WERI-Rb-1 (cell line): ENCODE measurements at regions not wholly inside any gene's neighbourhood (a gene's known extent, or its start where the extent isn't known, plus 50 kb on each side); places are given as distances from the start of the nearest gene placed in this dataset.
A peak's percentile ranks its signal among the peaks of the same experiment; 100 is the strongest.

ENCODE experiments used
- DNase-seq: peaks from one replicate; pipeline ENCODE4 v3.0.0-alpha.2; 2020
- H3K27ac ChIP-seq: fragments of 250-450 bp; sonication (Bioruptor Pico); 2 replicates; pipeline ENCODE4 v1.5.1; 2020; ENCODE audit warnings: mild to moderate bottlenecking, moderate library complexity
- H3K27me3 ChIP-seq: fragments of 250-450 bp; sonication (Bioruptor Pico); 2 replicates; pipeline ENCODE4 v1.5.1; 2021; ENCODE audit warnings: mild to moderate bottlenecking, low read depth, moderate library complexity; ENCODE audit not compliant: insufficient read depth, severe bottlenecking
- H3K36me3 ChIP-seq: fragments of 250-450 bp; sonication (Bioruptor Pico); 2 replicates; pipeline ENCODE4 v1.5.1; 2020; ENCODE audit warnings: mild to moderate bottlenecking, moderate library complexity
- H3K4me3 ChIP-seq: 2 replicates; pipeline ENCODE4 v1.5.1; 2011; ENCODE audit warnings: low read depth, mild to moderate bottlenecking, control low read depth, low read length
- H3K9me3 ChIP-seq: fragments of 250-450 bp; sonication (Bioruptor Pico); 2 replicates; pipeline ENCODE4 v1.5.1; 2021; ENCODE audit warnings: mild to moderate bottlenecking, moderate library complexity; ENCODE audit not compliant: severe bottlenecking
- TF ChIP-seq, protein P1 (sequence below): IDR thresholded peaks from 2 replicates; pipeline ENCODE4 v1.5.1; 2011; ENCODE audit warnings: low read depth, mild to moderate bottlenecking, control low read depth, inconsistent platforms, low read length

DNA sequence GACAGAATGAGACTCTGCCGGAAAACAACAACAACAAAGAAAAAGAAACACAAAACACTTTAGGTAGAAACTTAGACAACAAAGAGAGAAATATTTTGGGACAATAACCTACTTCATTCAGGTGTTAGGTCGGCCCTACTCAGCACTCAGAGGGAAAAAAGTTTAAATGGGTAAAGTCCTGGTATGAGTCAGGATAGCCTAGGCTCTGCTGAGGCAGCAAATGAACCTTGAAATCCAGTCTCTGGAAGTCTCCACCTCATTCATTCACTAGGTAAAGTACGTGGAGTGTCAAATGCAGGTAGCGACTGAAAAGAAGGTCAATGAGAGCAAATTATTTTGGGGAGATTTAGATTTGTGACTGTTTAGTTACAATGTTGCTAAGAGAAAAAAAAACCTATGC, 127.4 kb downstream of the FHDC1 start:
- H3K27ac ChIP-seq: no peak overlapping the region
- H3K9me3 ChIP-seq: no peaks in the 10 kb centered on the region
- H3K36me3 ChIP-seq: no peaks in the 10 kb centered on the region
- no peak overlapping the region for H3K4me3 ChIP-seq
- no peaks in the 10 kb centered on the region for H3K27me3 ChIP-seq
- TF ChIP-seq, protein P1, sequence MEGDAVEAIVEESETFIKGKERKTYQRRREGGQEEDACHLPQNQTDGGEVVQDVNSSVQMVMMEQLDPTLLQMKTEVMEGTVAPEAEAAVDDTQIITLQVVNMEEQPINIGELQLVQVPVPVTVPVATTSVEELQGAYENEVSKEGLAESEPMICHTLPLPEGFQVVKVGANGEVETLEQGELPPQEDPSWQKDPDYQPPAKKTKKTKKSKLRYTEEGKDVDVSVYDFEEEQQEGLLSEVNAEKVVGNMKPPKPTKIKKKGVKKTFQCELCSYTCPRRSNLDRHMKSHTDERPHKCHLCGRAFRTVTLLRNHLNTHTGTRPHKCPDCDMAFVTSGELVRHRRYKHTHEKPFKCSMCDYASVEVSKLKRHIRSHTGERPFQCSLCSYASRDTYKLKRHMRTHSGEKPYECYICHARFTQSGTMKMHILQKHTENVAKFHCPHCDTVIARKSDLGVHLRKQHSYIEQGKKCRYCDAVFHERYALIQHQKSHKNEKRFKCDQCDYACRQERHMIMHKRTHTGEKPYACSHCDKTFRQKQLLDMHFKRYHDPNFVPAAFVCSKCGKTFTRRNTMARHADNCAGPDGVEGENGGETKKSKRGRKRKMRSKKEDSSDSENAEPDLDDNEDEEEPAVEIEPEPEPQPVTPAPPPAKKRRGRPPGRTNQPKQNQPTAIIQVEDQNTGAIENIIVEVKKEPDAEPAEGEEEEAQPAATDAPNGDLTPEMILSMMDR: no peak
- no peak for DNase-seq

DNA sequence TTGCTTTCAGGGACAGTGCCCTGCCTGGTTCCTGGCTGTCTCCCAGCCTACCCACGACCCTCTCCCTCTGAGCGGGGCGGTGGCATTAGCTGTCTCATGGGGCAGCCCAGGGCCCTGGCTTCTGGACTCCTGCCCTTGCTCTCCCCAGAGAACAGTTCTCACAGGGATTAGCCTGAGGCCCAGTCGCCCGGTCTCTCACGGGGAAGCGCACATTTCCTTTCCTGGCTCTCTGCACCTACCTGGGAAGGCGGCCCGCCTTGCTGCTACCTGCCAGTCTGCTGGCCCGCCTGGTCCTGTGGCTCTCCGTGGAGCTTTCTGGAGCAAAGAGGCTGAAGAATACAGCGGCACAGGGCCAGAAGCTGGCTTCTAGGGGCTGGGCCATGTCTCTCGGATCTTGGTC, 128.4 kb downstream of the FHDC1 start:
- peak; percentile 77 for DNase-seq
- TF ChIP-seq, protein P1: no peak
- Histone ChIP-seq H3K36me3 (no peaks in the 10 kb centered on the region), H3K4me3 (peak overlapping the region; percentile 23), H3K9me3 (no peaks in the 10 kb centered on the region), H3K27ac (peak overlapping the region; percentile 60), H3K27me3 (no peaks in the 10 kb centered on the region)

DNA sequence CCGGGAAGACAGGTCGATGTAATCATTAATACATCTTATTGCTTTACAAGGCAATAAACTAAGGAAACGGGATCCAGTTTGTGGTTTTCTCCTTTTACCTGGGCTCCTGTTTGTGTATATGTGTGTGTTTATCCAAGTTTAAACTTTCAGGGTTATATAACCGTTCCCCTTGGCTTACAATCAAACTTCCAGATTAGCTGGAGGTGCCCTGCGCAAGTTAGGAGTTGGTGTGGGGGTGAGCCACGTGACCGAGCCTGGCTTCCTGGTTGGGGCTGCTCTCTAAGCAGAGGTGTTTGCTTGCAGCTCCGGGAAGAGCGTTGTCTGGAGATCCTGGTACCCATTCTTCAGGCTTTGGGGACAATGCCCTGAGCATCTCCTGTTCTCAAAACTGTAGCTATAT, 129.2 kb downstream of the FHDC1 start:
- no peak for DNase-seq
- H3K27me3 ChIP-seq: no peaks in the 10 kb centered on the region

DNA sequence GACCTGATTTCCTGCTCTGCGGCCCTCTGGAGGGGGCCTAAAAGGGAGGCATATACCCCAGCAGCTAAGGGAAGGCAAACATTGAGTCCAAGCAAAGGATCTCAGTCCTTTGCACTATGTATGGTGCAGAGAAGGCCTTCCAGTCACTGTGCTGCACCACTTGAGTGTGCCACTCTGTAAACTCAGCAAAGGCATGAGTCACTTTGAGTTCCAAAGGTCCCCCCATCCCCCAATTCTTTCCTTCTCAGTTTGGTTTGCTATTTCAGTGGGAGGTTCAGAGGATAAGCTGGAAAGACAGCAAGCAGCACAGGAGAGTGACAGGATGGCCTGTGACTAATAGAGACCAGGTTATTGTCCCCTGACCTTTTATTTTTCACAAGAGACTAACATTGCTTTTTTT, 131.3 kb downstream of the FHDC1 start:
- H3K27ac ChIP-seq: no peak overlapping the region
- no peak for DNase-seq
- no peaks in the 10 kb centered on the region for H3K27me3 ChIP-seq
- TF ChIP-seq, protein P1: no peak
- no peaks in the 10 kb centered on the region for H3K36me3 ChIP-seq
- H3K4me3 ChIP-seq: no peak overlapping the region
- no peaks in the 10 kb centered on the region for H3K9me3 ChIP-seq

More for the DNA sequence above, 129.2 kb downstream of the FHDC1 start:
- Histone ChIP-seq H3K27ac (no peak overlapping the region), H3K9me3 (no peaks in the 10 kb centered on the region), H3K4me3 (no peak overlapping the region), H3K36me3 (no peaks in the 10 kb centered on the region)
- TF ChIP-seq, protein P1: no peak

DNA sequence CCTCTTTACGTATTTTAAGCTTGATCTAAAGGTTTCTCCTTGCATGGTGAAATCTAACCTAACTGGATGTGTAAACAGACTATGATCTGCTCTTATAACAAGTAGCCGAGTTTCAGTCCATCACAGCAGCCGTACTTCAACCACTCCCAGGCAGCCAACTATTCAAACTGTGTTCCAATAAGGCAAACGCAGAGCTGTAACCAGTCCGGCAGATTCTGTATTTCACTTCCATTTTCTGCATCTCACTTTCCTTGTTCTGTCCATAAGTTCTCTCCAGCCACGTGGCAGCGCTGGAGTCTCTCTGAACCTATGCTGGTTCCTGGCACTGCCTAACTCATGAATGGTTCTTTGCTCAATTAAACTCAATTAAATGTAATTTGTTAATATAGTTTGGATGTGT, 132.6 kb downstream of the FHDC1 start:
- Histone ChIP-seq H3K9me3 (no peaks in the 10 kb centered on the region), H3K4me3 (no peak overlapping the region), H3K36me3 (no peaks in the 10 kb centered on the region), H3K27ac (no peak overlapping the region), H3K27me3 (no peaks in the 10 kb centered on the region)
- TF ChIP-seq, protein P1: no peak
- no peak for DNase-seq

DNA sequence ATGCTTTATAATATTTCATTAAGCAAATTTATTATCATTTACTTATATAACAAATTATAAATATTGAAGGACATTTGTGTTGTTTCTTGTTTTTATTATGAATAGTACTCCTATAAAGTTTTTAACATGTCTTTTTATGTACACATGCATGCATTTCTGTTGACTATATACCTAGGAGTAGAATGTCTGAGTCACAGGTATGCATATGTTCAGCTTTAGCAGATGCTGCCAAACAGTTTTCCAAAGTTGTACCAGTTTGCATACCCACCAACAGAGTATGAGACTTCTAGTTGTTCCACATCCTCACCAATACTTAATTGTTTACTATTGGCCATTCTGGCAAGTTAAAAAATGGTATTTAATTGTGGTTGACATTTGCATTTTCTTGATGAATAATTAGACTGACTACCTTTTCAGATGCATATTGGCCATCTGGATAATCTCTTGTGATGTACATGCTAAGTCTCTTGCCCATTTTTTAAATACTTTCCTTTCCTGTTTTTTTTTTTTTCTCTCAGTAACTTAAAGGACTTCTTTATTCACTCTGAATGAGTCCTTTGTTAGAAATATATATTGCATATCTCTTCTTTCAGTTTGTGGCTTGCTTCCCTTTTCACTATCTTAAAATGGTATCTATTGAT, 132.2 kb upstream of the TRIM2 start:
- Histone ChIP-seq H3K27me3 (no peaks in the 10 kb centered on the region), H3K36me3 (no peaks in the 10 kb centered on the region), H3K9me3 (no peaks in the 10 kb centered on the region), H3K27ac (no peak overlapping the region), H3K4me3 (no peak overlapping the region)
- TF ChIP-seq, protein P1: no peak
- DNase-seq: no peak
